Activated naive CD4-positive, alpha-beta T cell treated with anti-CD3 and anti-CD28 coated beads for 36 hours (primary cell): ENCODE measurements at regions not wholly inside any gene's neighbourhood (a gene's known extent, or its start where the extent isn't known, plus 50 kb on each side); places are given as distances from the start of the nearest gene placed in this dataset.

Experiments used
- CTCF ChIA-PET: fragments of 350-600 bp; sonication (Branson Sonifier 250); formaldehyde crosslinking; loops from one replicate; lab custom pipeline; 2021; ENCODE audit warnings: antibody characterized with exemption; lab: Charles Lee
- DNase-seq: peaks from one replicate; pipeline ENCODE4 v3.0.0-alpha.2; 2020
- H3K27ac Mint-ChIP-seq: one replicate; pipeline ENCODE4 v1.8.0; 2021; ENCODE audit warnings: mild to moderate bottlenecking, mixed read lengths
- H3K27me3 Mint-ChIP-seq: one replicate; pipeline ENCODE4 v1.8.0; 2021; ENCODE audit warnings: low read depth, mixed read lengths
- H3K36me3 Mint-ChIP-seq: one replicate; pipeline ENCODE4 v1.8.0; 2021; ENCODE audit warnings: low read depth, mixed read lengths
- H3K4me1 Mint-ChIP-seq: one replicate; pipeline ENCODE4 v1.8.0; 2021; ENCODE audit warnings: low read depth, mixed read lengths
- H3K4me3 Mint-ChIP-seq: one replicate; pipeline ENCODE4 v1.8.0; 2021; ENCODE audit warnings: mild to moderate bottlenecking, moderate library complexity, mixed read lengths
- H3K9me3 Mint-ChIP-seq: one replicate; pipeline ENCODE4 v1.8.0; 2021; ENCODE audit warnings: mixed read lengths
- intact Hi-C: fragments of 100-400 bp; cut with micrococcal nuclease; formaldehyde crosslinking; loops from one replicate; pipeline ENCODE4 v1.15.1; 2023

GRCh38 chr3:117499189-117499870, 789.8 kb downstream of the TUSC7 start:
- Mint-ChIP-seq H3K4me1 (no peaks in the 10 kb centered on the region), H3K9me3 (no peaks in the 10 kb centered on the region), H3K27ac (no peak overlapping the region), H3K36me3 (no peaks in the 10 kb centered on the region), H3K27me3 (no peaks in the 10 kb centered on the region), H3K4me3 (no peak overlapping the region)
- no peak for DNase-seq
- CTCF ChIA-PET, result no interaction called here
- intact Hi-C loops, result no loop called here

- H3K27ac Mint-ChIP-seq, result no peak overlapping the region
- no peak for DNase-seq
- intact Hi-C loops, result no loop called here
- no peak overlapping the region for H3K4me3 Mint-ChIP-seq
- no peaks in the 10 kb centered on the region for H3K36me3 Mint-ChIP-seq
- H3K4me1 Mint-ChIP-seq, result no peaks in the 10 kb centered on the region
- no peaks in the 10 kb centered on the region for H3K9me3 Mint-ChIP-seq
- no peaks in the 10 kb centered on the region for H3K27me3 Mint-ChIP-seq
- CTCF ChIA-PET, result no interaction called here
Measured at GRCh38 chr3:117507958-117508357, 798.4 kb downstream of the TUSC7 start.

- no peaks in the 10 kb centered on the region for H3K27me3 Mint-ChIP-seq
- no peaks in the 10 kb centered on the region for H3K36me3 Mint-ChIP-seq
- intact Hi-C loops, result no loop called here
- H3K9me3 Mint-ChIP-seq, result peaks cover 2% of the 10 kb centered on the region
- H3K4me1 Mint-ChIP-seq, result no peaks in the 10 kb centered on the region
- H3K27ac Mint-ChIP-seq, result no peak overlapping the region
- CTCF ChIA-PET, result no interaction called here
- DNase-seq, result no peak
- no peak overlapping the region for H3K4me3 Mint-ChIP-seq
Measured at GRCh38 chr3:117509858-117510257, 800.3 kb downstream of the TUSC7 start.

GRCh38 chr3:117510396-117510795, 800.8 kb downstream of the TUSC7 start:
- Mint-ChIP-seq H3K9me3 (peaks cover 2% of the 10 kb centered on the region), H3K27me3 (no peaks in the 10 kb centered on the region), H3K4me1 (no peaks in the 10 kb centered on the region), H3K36me3 (no peaks in the 10 kb centered on the region), H3K27ac (no peak overlapping the region), H3K4me3 (no peak overlapping the region)
- DNase-seq, result no peak
- intact Hi-C loops, result no loop called here
- CTCF ChIA-PET, result no interaction called here

GRCh38 chr3:117512975-117513374, 803.4 kb downstream of the TUSC7 start:
- Mint-ChIP-seq H3K36me3 (no peaks in the 10 kb centered on the region), H3K4me1 (no peaks in the 10 kb centered on the region), H3K27ac (no peak overlapping the region), H3K4me3 (no peak overlapping the region), H3K27me3 (peaks cover 2% of the 10 kb centered on the region), H3K9me3 (peaks cover 4% of the 10 kb centered on the region)
- CTCF ChIA-PET, result no interaction called here
- intact Hi-C loops, result no loop called here
- no peak for DNase-seq

- CTCF ChIA-PET, result no interaction called here
- intact Hi-C loops, result no loop called here
- Mint-ChIP-seq H3K4me1 (no peaks in the 10 kb centered on the region), H3K27ac (no peak overlapping the region), H3K4me3 (no peak overlapping the region), H3K36me3 (no peaks in the 10 kb centered on the region), H3K9me3 (peaks cover 5% of the 10 kb centered on the region), H3K27me3 (peaks cover 2% of the 10 kb centered on the region)
- no peak for DNase-seq
Measured at GRCh38 chr3:117515309-117515708, 805.7 kb downstream of the TUSC7 start.

GRCh38 chr3:117518364-117518763, 808.8 kb downstream of the TUSC7 start:
- intact Hi-C loops, result no loop called here
- no peaks in the 10 kb centered on the region for H3K4me1 Mint-ChIP-seq
- CTCF ChIA-PET, result no interaction called here

GRCh38 chr3:117519776-117520175, 810.2 kb downstream of the TUSC7 start:
- no peak for DNase-seq
- Mint-ChIP-seq H3K9me3 (peaks cover 3% of the 10 kb centered on the region), H3K27ac (no peak overlapping the region), H3K27me3 (peaks cover 2% of the 10 kb centered on the region), H3K4me1 (no peaks in the 10 kb centered on the region), H3K36me3 (no peaks in the 10 kb centered on the region), H3K4me3 (no peak overlapping the region)
- CTCF ChIA-PET, result no interaction called here
- intact Hi-C loops, result no loop called here

More at GRCh38 chr3:117518364-117518763, 808.8 kb downstream of the TUSC7 start:
- Mint-ChIP-seq H3K27me3 (peaks cover 2% of the 10 kb centered on the region), H3K36me3 (no peaks in the 10 kb centered on the region), H3K4me3 (no peak overlapping the region), H3K27ac (no peak overlapping the region), H3K9me3 (peaks cover 3% of the 10 kb centered on the region)
- no peak for DNase-seq

- intact Hi-C loops, result no loop called here
- CTCF ChIA-PET, result no interaction called here
- H3K4me3 Mint-ChIP-seq, result no peak overlapping the region
Measured at GRCh38 chr3:117520582-117520981, 811.0 kb downstream of the TUSC7 start.

GRCh38 chr3:117523418-117523817, 813.8 kb downstream of the TUSC7 start:
- H3K27ac Mint-ChIP-seq, result no peak overlapping the region
- H3K36me3 Mint-ChIP-seq, result no peaks in the 10 kb centered on the region
- H3K27me3 Mint-ChIP-seq, result no peaks in the 10 kb centered on the region
- CTCF ChIA-PET, result no interaction called here
- intact Hi-C loops, result no loop called here
- H3K4me1 Mint-ChIP-seq, result no peaks in the 10 kb centered on the region
- no peaks in the 10 kb centered on the region for H3K9me3 Mint-ChIP-seq
- no peak overlapping the region for H3K4me3 Mint-ChIP-seq
- DNase-seq, result no peak

More at GRCh38 chr3:117520582-117520981, 811.0 kb downstream of the TUSC7 start:
- DNase-seq, result no peak
- no peaks in the 10 kb centered on the region for H3K4me1 Mint-ChIP-seq
- peaks cover 3% of the 10 kb centered on the region for H3K9me3 Mint-ChIP-seq
- peaks cover 2% of the 10 kb centered on the region for H3K27me3 Mint-ChIP-seq
- H3K27ac Mint-ChIP-seq, result no peak overlapping the region
- no peaks in the 10 kb centered on the region for H3K36me3 Mint-ChIP-seq

- H3K4me3 Mint-ChIP-seq, result no peak overlapping the region
- no peaks in the 10 kb centered on the region for H3K4me1 Mint-ChIP-seq
- DNase-seq, result no peak
- CTCF ChIA-PET, result no interaction called here
- H3K9me3 Mint-ChIP-seq, result no peaks in the 10 kb centered on the region
- H3K27me3 Mint-ChIP-seq, result no peaks in the 10 kb centered on the region
- no peaks in the 10 kb centered on the region for H3K36me3 Mint-ChIP-seq
- intact Hi-C loops, result no loop called here
- H3K27ac Mint-ChIP-seq, result no peak overlapping the region
Measured at GRCh38 chr3:117524890-117525289, 815.3 kb downstream of the TUSC7 start.

- H3K36me3 Mint-ChIP-seq, result no peaks in the 10 kb centered on the region
- intact Hi-C loops, result loop anchor here (1.0 kb wide), 2 partner anchors 507 to 756 kb away; no protein-coding TSS in a partner anchor
- no peaks in the 10 kb centered on the region for H3K9me3 Mint-ChIP-seq
- H3K27me3 Mint-ChIP-seq, result no peaks in the 10 kb centered on the region
- H3K4me1 Mint-ChIP-seq, result no peaks in the 10 kb centered on the region
- CTCF ChIA-PET, result interaction anchor here (0.6 to 1.3 kb wide), 3 partner anchors 121 to 1109 kb away, joined by 3 to 4 read pairs (median 3); no protein-coding TSS in a partner anchor
- no peak overlapping the region for H3K4me3 Mint-ChIP-seq
- no peak for DNase-seq
- no peak overlapping the region for H3K27ac Mint-ChIP-seq
Measured at GRCh38 chr3:117526470-117527079, 817.0 kb downstream of the TUSC7 start.

GRCh38 chr3:117527346-117527745, 817.8 kb downstream of the TUSC7 start:
- Mint-ChIP-seq H3K27me3 (no peaks in the 10 kb centered on the region), H3K27ac (no peak overlapping the region), H3K4me3 (no peak overlapping the region), H3K36me3 (no peaks in the 10 kb centered on the region), H3K9me3 (no peaks in the 10 kb centered on the region), H3K4me1 (no peaks in the 10 kb centered on the region)
- CTCF ChIA-PET, result interaction anchor here (0.6 kb wide), 1 partner anchor 122 kb away, joined by 3 read pairs; no protein-coding TSS in a partner anchor
- DNase-seq, result no peak
- intact Hi-C loops, result no loop called here
